Thyroid gland (tissue), 4 donors: ENCODE measurements at regions not wholly inside any gene's neighbourhood (a gene's known extent, or its start where the extent isn't known, plus 50 kb on each side); places are given as distances from the start of the nearest gene placed in this dataset.

Experiments
- DNase-seq, 2 donors: peaks; one replicate each; pipeline ENCODE4 v3.0.0-alpha.2; 2019
- H3K27ac ChIP-seq, 3 donors: fragments of 200-600 bp; sonication (generic); 1 replicate in 2 of 3; 2 replicates in 1 of 3; pipeline ENCODE4 v1.5.1; 2016 to 2019; ENCODE audit warnings: mild to moderate bottlenecking in 1 of 3, moderate library complexity in 1 of 3
- H3K27me3 ChIP-seq: fragments of 200-600 bp; sonication (generic); one replicate; pipeline ENCODE4 v1.5.1; 2019
- H3K36me3 ChIP-seq, 2 donors: fragments of 200-600 bp; sonication (generic); one replicate each; pipeline ENCODE4 v1.5.1; 2016 to 2019
- H3K4me1 ChIP-seq, 2 donors: fragments of 200-600 bp; sonication (generic); one replicate each; pipeline ENCODE4 v1.5.1; 2017 to 2019
- H3K4me3 ChIP-seq, 3 donors: fragments of 200-600 bp; sonication (generic); replicated peaks in 1 of 3; 1 replicate in 2 of 3; 2 replicates in 1 of 3; pipeline ENCODE4 v1.5.1; 2016; ENCODE audit warnings: mild to moderate bottlenecking in 1 of 3
- H3K9me3 ChIP-seq: fragments of 200-600 bp; sonication (generic); one replicate; pipeline ENCODE4 v1.5.1; 2017
- POLR2A ChIP-seq, 2 donors: fragments of 450-650 bp; IDR thresholded peaks; one replicate each; pipeline ENCODE4 v1.6.1; 2017; ENCODE audit warnings: antibody characterized with exemption in 2 of 2, mild to moderate bottlenecking in 2 of 2, moderate library complexity in 1 of 2
- WGBS, 2 donors: methylation state at CpG; one replicate each; pipeline ENCODE4 v1.1.5; 2017; 5-methylcytosine and 5-hydroxymethylcytosine counted together
- intact Hi-C: fragments of 100-400 bp; cut with DNase I; formaldehyde crosslinking; loops from one replicate; pipeline ENCODE4 v1.15.1; 2023
- TF ChIP-seq, protein P1 (sequence below), 6 experiments: fragments of 200-600 bp in 3 of 6; fragments of 450-650 bp in 3 of 6; sonication (generic) in 3 of 6; IDR thresholded peaks; one replicate each; pipeline ENCODE4 v1.5.1; 2016 to 2019; ENCODE audit warnings: antibody characterized with exemption in 6 of 6, mild to moderate bottlenecking in 2 of 6, inconsistent platforms in 1 of 6, moderate library complexity in 1 of 6

DNA sequence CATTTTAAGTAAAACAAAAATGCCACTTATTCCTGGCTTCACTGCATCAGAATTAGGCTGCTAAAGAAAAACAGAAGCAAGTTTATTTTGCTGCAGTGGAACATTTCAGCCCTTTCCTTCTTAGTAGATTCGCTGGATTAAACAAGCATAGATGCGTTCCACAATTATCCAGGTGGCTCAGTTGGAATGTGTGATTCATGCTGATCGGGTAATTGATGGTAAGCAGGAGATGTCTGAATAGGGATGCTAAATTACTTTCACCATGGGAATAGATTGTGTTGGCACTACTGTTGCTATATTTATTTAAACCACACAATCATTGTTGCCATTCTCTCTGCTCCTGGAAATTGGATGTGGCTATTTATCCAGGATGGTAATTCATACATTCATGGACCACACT is 440.1 kb upstream of the DDI1 start:
- WGBS, 2 donors: 33 to 47% methylated on average over 3 of the region's 3 CpGs
- H3K4me1 ChIP-seq: no peaks in the 10 kb centered on the region
- no peaks in the 10 kb centered on the region for H3K9me3 ChIP-seq
- no peaks in the 10 kb centered on the region for H3K36me3 ChIP-seq
- no peak overlapping the region for H3K4me3 ChIP-seq
- H3K27ac ChIP-seq: no peak overlapping the region
- intact Hi-C loops: no loop called here
- TF ChIP-seq, protein P1, sequence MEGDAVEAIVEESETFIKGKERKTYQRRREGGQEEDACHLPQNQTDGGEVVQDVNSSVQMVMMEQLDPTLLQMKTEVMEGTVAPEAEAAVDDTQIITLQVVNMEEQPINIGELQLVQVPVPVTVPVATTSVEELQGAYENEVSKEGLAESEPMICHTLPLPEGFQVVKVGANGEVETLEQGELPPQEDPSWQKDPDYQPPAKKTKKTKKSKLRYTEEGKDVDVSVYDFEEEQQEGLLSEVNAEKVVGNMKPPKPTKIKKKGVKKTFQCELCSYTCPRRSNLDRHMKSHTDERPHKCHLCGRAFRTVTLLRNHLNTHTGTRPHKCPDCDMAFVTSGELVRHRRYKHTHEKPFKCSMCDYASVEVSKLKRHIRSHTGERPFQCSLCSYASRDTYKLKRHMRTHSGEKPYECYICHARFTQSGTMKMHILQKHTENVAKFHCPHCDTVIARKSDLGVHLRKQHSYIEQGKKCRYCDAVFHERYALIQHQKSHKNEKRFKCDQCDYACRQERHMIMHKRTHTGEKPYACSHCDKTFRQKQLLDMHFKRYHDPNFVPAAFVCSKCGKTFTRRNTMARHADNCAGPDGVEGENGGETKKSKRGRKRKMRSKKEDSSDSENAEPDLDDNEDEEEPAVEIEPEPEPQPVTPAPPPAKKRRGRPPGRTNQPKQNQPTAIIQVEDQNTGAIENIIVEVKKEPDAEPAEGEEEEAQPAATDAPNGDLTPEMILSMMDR (IDR thresholded peaks at IDR 0.05): no peak
- no peak for TF ChIP-seq POLR2A (IDR thresholded peaks at IDR 0.05)
- DNase-seq: no peak
- no peaks in the 10 kb centered on the region for H3K27me3 ChIP-seq

DNA sequence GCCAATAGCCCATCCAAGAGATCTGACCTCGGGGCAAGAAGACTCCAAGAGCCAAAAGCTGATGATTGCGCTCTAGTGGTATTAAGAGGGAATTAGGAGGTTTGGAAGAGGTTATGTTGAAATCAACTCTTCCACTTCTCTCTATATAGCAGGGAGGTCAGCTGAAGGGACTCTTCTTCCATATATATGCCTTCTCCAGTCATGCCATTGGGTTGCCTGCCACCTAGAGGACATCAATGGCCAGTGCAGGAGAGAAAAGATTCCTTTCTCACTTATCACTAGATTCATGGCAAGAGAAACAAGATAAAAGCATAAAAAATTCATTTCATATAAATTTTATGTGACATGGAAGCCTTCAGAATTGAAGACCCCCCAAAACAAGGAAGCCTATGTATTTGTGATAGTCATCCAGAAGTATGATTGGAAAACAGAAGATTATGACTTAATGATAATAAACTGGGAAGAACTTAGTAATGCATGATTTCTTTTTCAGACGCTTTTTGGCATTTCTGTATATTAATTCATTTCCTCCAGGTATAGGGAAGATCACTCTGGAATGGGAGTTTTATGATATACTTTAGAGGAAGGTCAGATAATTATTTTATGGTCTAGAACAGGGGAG is 435.1 kb upstream of the DDI1 start:
- H3K36me3 ChIP-seq: no peaks in the 10 kb centered on the region
- no peak overlapping the region for H3K4me3 ChIP-seq
- no peaks in the 10 kb centered on the region for H3K27me3 ChIP-seq
- DNase-seq: peak; percentile 19 to 35
- no peak overlapping the region for H3K27ac ChIP-seq
- H3K9me3 ChIP-seq: no peaks in the 10 kb centered on the region
- TF ChIP-seq, protein P1 (IDR thresholded peaks at IDR 0.05): peak; percentile 35 to 89 (median 65)
- no peak for TF ChIP-seq POLR2A (IDR thresholded peaks at IDR 0.05)
- H3K4me1 ChIP-seq: no peaks in the 10 kb centered on the region
- intact Hi-C loops: no loop called here
- WGBS, 2 donors: 64 to 65% methylated on average over 3 of the region's 3 CpGs

DNA sequence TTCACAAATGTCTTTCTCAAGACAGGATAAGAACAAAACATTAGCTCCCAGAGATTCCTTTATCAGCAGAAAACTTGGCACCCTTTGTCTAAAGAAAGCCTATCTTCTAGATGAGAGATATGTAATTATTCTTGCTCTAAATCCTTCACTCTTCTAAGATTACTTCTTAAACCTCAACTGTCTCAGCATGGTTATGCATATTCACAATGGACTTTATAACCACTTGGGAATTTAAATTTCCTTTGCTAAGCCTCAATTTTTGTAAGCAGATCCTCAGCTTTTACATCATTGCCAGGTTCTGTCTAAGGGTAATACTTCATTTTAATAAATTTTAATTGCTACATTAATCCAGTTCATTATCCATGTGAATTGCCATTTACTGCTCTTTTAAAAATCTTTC is 433.6 kb upstream of the DDI1 start:
- TF ChIP-seq, protein P1 (IDR thresholded peaks at IDR 0.05): no peak
- TF ChIP-seq POLR2A (IDR thresholded peaks at IDR 0.05): no peak
- Histone ChIP-seq H3K27me3 (no peaks in the 10 kb centered on the region), H3K4me3 (no peak overlapping the region), H3K9me3 (no peaks in the 10 kb centered on the region), H3K36me3 (no peaks in the 10 kb centered on the region), H3K4me1 (no peaks in the 10 kb centered on the region), H3K27ac (no peak overlapping the region)
- intact Hi-C loops: no loop called here
- DNase-seq: no peak

DNA sequence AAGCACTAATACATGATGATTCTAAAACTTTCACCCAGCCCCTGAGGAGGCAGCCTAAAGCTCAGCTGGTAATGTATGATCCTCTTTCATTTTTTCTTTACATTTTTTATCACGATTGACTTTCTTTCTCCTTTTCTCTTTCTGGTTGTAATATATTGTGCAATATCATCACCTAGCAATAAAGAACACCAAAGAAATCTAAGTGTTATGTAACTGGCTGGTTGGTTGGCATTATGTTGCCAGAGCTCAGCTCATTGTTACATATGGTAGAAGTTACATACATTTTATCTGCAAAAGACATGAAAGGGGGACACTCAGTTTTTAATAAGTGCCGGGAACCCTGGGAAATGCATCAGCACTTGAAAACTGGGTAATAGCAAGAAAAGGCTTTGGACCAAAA is 432.1 kb upstream of the DDI1 start:
- Histone ChIP-seq H3K27me3 (no peaks in the 10 kb centered on the region), H3K36me3 (no peaks in the 10 kb centered on the region), H3K4me3 (no peak overlapping the region), H3K9me3 (no peaks in the 10 kb centered on the region), H3K4me1 (no peaks in the 10 kb centered on the region), H3K27ac (no peak overlapping the region)
- WGBS, 2 donors: 90 to 91% methylated on average over 2 of the region's 2 CpGs
- TF ChIP-seq POLR2A (IDR thresholded peaks at IDR 0.05): no peak
- TF ChIP-seq, protein P1 (IDR thresholded peaks at IDR 0.05): no peak
- intact Hi-C loops: no loop called here
- no peak for DNase-seq

DNA sequence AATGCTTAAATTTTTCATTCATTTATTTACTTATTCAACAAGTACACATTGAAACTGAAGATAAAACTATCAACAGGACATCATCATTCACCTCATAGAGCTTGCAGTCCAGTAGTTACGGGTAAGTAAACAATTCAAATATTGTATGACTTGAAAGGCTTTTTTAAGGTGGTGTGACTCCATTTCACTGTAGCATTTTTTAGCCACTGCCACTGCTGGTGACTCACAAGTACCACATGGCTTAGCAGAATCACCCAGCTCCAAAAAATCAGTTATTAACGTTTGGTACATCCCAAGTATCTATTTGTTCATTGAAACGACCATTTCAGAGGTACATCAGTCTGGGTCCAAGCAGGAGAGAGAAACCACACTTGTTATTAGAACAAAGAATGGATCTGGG is 427.9 kb upstream of the DDI1 start:
- no peaks in the 10 kb centered on the region for H3K4me1 ChIP-seq
- H3K27ac ChIP-seq: no peak overlapping the region
- no peak overlapping the region for H3K4me3 ChIP-seq
- no peaks in the 10 kb centered on the region for H3K9me3 ChIP-seq
- DNase-seq: no peak
- no peaks in the 10 kb centered on the region for H3K36me3 ChIP-seq
- WGBS, 2 donors: 78 to 80% methylated on average over 3 of the region's 3 CpGs
- no peaks in the 10 kb centered on the region for H3K27me3 ChIP-seq
- intact Hi-C loops: no loop called here
- TF ChIP-seq POLR2A (IDR thresholded peaks at IDR 0.05): no peak
- TF ChIP-seq, protein P1 (IDR thresholded peaks at IDR 0.05): no peak
